Fibroblast of lung (primary cell): ENCODE measurements at regions not wholly inside any gene's neighbourhood (a gene's known extent, or its start where the extent isn't known, plus 50 kb on each side); places are given as distances from the start of the nearest gene placed in this dataset.

Source experiments
- CTCF ChIP-seq, 2 donors: IDR thresholded peaks in 1 of 2; conservative IDR thresholded peaks in 1 of 2; 1 replicate in 1 of 2; 2 replicates in 1 of 2; pipeline ENCODE4 v1.5.1; 2011 to 2012; ENCODE audit warnings: low read length in 2 of 2, control low read depth in 1 of 2, inconsistent platforms in 1 of 2, low read depth in 1 of 2, mild to moderate bottlenecking in 1 of 2
- EZH2 ChIP-seq: IDR thresholded peaks from 2 replicates; pipeline ENCODE4 v1.5.1; 2012; ENCODE audit warnings: low read length, control low read depth, mild to moderate bottlenecking; ENCODE audit errors: missing control alignments

- TF ChIP-seq CTCF (conservative IDR thresholded peaks at IDR 0.05 in 1 of 2, IDR thresholded peaks at IDR 0.05 in 1 of 2; ENCODE audit: low read depth in 1 of 2, low read length in 2 of 2): no peak
- no peak for TF ChIP-seq EZH2
These were observed 86.6 kb downstream of the ZNF737 start for GRCh38 chr19:20478936-20479335.
